ENCODE measurements at regions not wholly inside any gene's neighbourhood (a gene's known extent, or its start where the extent isn't known, plus 50 kb on each side); places are given as distances from the start of the nearest gene placed in this dataset.

GRCh38 chr1:208601561-208601960 lies 357.4 kb upstream of the PLXNA2 start:
- Histone ChIP-seq H3K36me3 (0 out of 2 replicates have a peak, but pooled peaks cover 3% of the 10 kb centered on the region), H3K27me3 (replicated peaks) (no peaks in the 10 kb centered on the region), H3K27ac (no peak overlapping the region), H3K4me3 (no peak overlapping the region), H3K9me3 (replicated peaks) (no peaks in the 10 kb centered on the region), H3K4me1 (replicated peaks) (peaks cover 10% of the 10 kb centered on the region)
- no peak for DNase-seq (ENCODE audit: low read depth in 1 of 2, low spot score in 2 of 2)

DNA sequence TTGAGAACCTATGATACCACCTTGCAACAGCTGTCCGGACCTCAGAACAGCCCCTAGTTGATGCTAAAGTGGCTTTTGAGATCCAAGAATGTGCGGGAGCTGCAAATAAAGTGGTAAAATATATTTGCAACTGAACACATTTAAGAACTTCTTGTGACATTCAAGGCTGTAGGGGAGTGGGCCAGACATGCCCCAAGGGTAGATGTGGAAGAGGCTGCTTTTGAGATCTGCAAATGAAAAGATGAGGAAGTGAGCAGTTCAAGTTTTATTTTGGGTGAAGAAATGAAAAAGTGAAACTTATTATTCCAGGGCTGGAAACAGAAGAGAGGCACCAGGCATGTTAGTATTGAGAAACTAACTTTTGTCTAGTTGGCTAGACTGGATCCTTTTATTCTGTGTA lies 359.5 kb upstream of the PLXNA2 start:
- Histone ChIP-seq H3K27me3 (replicated peaks) (no peaks in the 10 kb centered on the region), H3K9me3 (replicated peaks) (no peaks in the 10 kb centered on the region), H3K36me3 (0 out of 2 replicates have a peak, but pooled peaks cover 3% of the 10 kb centered on the region), H3K4me3 (no peak overlapping the region), H3K27ac (no peak overlapping the region; the same call in 1 of the 2 replicates), H3K4me1 (replicated peaks) (peaks cover 10% of the 10 kb centered on the region)
- DNase-seq (ENCODE audit: low read depth in 1 of 2, low spot score in 2 of 2) = no peak

DNA sequence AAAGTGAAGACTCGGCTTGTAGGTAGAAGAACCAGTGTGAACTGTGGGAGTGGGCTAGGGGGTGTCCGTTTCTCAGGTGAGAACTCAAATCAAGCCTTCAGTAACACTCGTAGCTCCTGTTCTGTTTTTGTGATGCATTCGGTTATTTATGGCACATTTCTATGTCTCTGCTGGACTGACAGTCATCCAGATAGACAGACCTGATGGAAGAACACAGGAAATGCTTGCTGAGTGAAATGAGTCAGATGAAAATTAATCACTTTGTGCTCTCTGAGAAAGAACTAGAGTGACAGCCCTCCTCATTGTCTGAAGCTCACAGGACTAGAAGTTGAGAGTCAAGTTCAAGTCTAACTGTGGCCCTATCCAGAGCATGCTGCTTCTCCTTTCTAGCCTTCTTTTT lies 360.1 kb upstream of the PLXNA2 start:
- peaks cover 10% of the 10 kb centered on the region for H3K4me1 ChIP-seq (replicated peaks)
- no peak overlapping the region for H3K4me3 ChIP-seq
- H3K27ac ChIP-seq = no peak overlapping the region; the same call in 1 of the 2 replicates
- H3K27me3 ChIP-seq (replicated peaks) = no peaks in the 10 kb centered on the region
- H3K36me3 ChIP-seq = 0 out of 2 replicates have a peak, but pooled peaks cover 3% of the 10 kb centered on the region
- no peaks in the 10 kb centered on the region for H3K9me3 ChIP-seq (replicated peaks)
- DNase-seq (ENCODE audit: low read depth in 1 of 2, low spot score in 2 of 2) = peak in 1 of 2 experiments; percentile 10

GRCh38 chr1:208606959-208607358 lies 362.8 kb upstream of the PLXNA2 start:
- H3K4me1 ChIP-seq (replicated peaks) = peaks cover 10% of the 10 kb centered on the region
- no peak overlapping the region for H3K4me3 ChIP-seq
- H3K27me3 ChIP-seq (replicated peaks) = no peaks in the 10 kb centered on the region
- H3K27ac ChIP-seq = no peak overlapping the region
- 0 out of 2 replicates have a peak, but pooled peaks cover 3% of the 10 kb centered on the region for H3K36me3 ChIP-seq
- H3K9me3 ChIP-seq (replicated peaks) = no peaks in the 10 kb centered on the region
- DNase-seq (ENCODE audit: low read depth in 1 of 2, low spot score in 2 of 2) = no peak

DNA sequence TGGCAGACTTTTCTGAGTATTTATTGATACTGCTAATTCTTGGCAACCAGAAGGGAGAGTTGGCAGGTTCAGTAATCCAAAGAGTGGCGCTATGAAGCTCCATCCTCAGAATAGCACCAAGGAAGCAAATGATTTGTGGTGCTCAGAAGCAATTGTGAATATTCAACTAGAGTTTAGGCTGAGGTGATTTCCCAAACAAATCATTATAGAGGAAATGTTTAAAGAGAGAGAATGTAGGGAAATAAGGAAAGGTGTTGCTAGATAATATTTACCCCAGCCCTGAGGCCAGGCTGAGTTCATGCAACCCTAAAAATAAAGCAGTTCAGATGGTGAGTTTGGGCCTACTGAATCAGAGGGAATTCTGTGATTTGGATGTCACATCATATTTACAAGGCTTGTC lies 363.4 kb upstream of the PLXNA2 start:
- H3K9me3 ChIP-seq (replicated peaks) = no peaks in the 10 kb centered on the region
- no peak overlapping the region for H3K4me3 ChIP-seq
- H3K36me3 ChIP-seq = 0 out of 2 replicates have a peak, but pooled peaks cover 3% of the 10 kb centered on the region
- no peak overlapping the region for H3K27ac ChIP-seq
- no peak for DNase-seq (ENCODE audit: low read depth in 1 of 2, low spot score in 2 of 2)
- no peaks in the 10 kb centered on the region for H3K27me3 ChIP-seq (replicated peaks)
- peaks cover 10% of the 10 kb centered on the region for H3K4me1 ChIP-seq (replicated peaks)

GRCh38 chr1:208614610-208615009 lies 370.4 kb upstream of the PLXNA2 start:
- no peaks in the 10 kb centered on the region for H3K36me3 ChIP-seq
- H3K9me3 ChIP-seq (replicated peaks) = no peaks in the 10 kb centered on the region
- no peak for DNase-seq (ENCODE audit: low read depth in 1 of 2, low spot score in 2 of 2)
- H3K4me1 ChIP-seq (replicated peaks) = no peaks in the 10 kb centered on the region
- H3K27me3 ChIP-seq (replicated peaks) = no peaks in the 10 kb centered on the region
- H3K27ac ChIP-seq = no peak overlapping the region
- H3K4me3 ChIP-seq = no peak overlapping the region

GRCh38 chr1:208615371-208615770 lies 371.2 kb upstream of the PLXNA2 start:
- Histone ChIP-seq H3K4me3 (no peak overlapping the region), H3K27ac (no peak overlapping the region), H3K36me3 (no peaks in the 10 kb centered on the region), H3K4me1 (replicated peaks) (no peaks in the 10 kb centered on the region), H3K27me3 (replicated peaks) (no peaks in the 10 kb centered on the region), H3K9me3 (replicated peaks) (no peaks in the 10 kb centered on the region)
- no peak for DNase-seq (ENCODE audit: low read depth in 1 of 2, low spot score in 2 of 2)

DNA sequence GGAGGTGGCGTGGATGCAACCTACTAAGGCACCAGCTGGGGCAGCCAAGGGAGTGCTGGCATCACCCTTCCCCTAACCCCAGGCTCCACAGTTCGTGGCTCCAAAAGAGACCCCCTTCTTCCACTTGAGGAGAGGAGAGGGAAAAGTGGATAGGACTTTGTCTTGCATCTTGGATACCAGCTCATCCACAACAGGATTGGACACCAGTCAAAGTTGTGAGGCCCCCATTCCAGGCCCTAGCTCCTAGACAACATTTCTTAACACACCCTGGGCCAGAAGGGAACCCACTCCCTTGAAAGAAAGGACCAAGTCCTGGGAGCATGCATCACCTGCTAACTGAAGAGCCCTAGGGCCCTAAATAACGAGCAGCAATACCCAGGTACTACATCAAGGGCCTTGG lies 372.6 kb upstream of the PLXNA2 start:
- no peaks in the 10 kb centered on the region for H3K27me3 ChIP-seq (replicated peaks)

GRCh38 chr1:208628022-208628914 lies 384.1 kb upstream of the PLXNA2 start:
- H3K36me3 ChIP-seq = no peaks in the 10 kb centered on the region
- no peaks in the 10 kb centered on the region for H3K9me3 ChIP-seq (replicated peaks)
- no peak for DNase-seq (ENCODE audit: low read depth in 1 of 2, low spot score in 2 of 2)
- H3K27ac ChIP-seq = no peak overlapping the region
- H3K4me1 ChIP-seq (replicated peaks) = no peaks in the 10 kb centered on the region
- H3K27me3 ChIP-seq (replicated peaks) = no peaks in the 10 kb centered on the region
- no peak overlapping the region for H3K4me3 ChIP-seq

More for the DNA sequence above, 372.6 kb upstream of the PLXNA2 start:
- H3K4me1 ChIP-seq (replicated peaks) = no peaks in the 10 kb centered on the region
- no peak for DNase-seq (ENCODE audit: low read depth in 1 of 2, low spot score in 2 of 2)
- no peak overlapping the region for H3K4me3 ChIP-seq
- no peaks in the 10 kb centered on the region for H3K9me3 ChIP-seq (replicated peaks)
- H3K27ac ChIP-seq = no peak overlapping the region
- no peaks in the 10 kb centered on the region for H3K36me3 ChIP-seq

DNA sequence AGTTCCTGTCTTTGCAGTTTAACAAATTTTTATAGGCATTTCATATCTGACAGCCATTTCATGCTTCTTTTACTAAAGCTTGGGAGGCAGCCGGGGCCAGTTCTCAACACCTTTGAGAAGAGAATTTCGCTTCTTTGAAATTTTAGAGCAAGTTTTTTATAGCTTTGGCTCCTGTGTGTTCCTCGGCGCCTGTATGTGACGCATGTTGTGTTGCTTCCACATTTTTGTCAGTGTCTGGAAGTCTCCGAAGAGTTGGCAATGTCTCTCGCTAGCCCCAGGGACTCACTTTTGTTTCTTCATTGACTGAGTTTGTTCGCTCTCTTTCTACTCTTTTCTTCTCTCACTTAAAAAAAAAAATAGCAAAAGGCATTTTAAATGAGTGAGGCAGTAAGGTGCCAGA lies 386.9 kb upstream of the PLXNA2 start:
- Histone ChIP-seq H3K36me3 (no peaks in the 10 kb centered on the region), H3K9me3 (replicated peaks) (no peaks in the 10 kb centered on the region), H3K27ac (no peak overlapping the region), H3K27me3 (replicated peaks) (no peaks in the 10 kb centered on the region; the same call in 1 of the 2 replicates), H3K4me1 (replicated peaks) (no peaks in the 10 kb centered on the region), H3K4me3 (no peak overlapping the region)
- DNase-seq (ENCODE audit: low read depth in 1 of 2, low spot score in 2 of 2) = no peak

DNA sequence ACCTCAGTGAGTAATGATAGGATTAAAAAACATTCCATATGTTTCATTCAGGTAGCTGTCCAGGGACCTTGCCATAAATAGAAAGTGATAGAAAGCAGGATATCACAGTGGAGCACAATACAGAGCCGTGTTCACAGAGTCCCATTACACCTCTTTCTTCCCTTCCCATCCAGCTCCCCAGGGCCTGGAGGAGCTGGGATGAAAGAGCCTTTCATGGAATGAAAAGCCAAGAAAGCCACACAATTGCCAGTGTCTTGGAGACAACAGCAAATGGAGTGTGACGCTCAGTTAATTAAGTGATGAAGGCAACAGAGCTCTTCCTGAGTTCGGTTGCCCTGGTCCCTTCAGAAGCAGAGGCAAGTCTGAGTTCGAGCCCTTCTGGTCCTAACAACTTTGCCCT lies 387.3 kb upstream of the PLXNA2 start:
- H3K36me3 ChIP-seq = no peaks in the 10 kb centered on the region
- H3K4me3 ChIP-seq = no peak overlapping the region
- H3K27me3 ChIP-seq (replicated peaks) = no peaks in the 10 kb centered on the region; the same call in 1 of the 2 replicates
- no peaks in the 10 kb centered on the region for H3K9me3 ChIP-seq (replicated peaks)
- no peak overlapping the region for H3K27ac ChIP-seq
- no peak for DNase-seq (ENCODE audit: low read depth in 1 of 2, low spot score in 2 of 2)
- no peaks in the 10 kb centered on the region for H3K4me1 ChIP-seq (replicated peaks)

DNA sequence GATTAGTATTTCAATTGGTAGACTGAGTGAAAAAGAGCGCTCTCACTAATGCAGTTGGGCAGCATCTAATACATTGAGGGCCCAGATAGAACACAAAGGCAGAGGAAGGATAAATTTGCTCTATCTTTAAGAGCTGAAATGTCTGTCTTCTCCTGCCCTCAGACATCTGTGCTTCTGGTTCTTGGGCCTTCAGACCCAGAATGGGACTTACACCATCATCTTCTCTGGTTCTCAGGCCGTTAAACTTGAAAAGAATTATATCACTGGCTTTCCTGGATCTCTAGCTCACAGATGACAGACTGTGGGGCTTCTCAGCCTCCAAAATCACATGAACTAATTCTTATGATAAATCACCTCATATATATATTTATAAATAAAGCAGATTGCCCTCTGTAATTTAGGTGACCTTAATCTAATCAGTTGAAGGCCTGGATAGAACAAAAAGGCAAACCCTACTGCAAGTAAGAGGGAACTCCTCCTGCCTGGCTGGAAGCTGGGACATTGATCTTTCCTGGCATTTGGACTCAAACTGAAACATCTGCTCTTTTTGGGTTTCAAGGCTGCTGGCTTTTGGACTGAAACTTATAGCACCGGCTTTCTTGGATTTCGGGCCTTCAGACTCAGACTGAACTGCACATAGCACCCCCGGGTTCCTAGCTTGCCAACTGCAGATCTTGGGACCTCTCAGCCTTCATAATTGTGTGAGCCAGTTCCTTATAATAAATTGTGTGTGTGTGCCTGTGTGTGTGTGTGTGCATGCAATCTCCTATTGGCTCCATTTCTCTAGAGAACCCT lies 390.4 kb upstream of the PLXNA2 start:
- no peak overlapping the region for H3K4me3 ChIP-seq
- no peaks in the 10 kb centered on the region; the same call in 1 of the 2 replicates for H3K27me3 ChIP-seq (replicated peaks)
- no peaks in the 10 kb centered on the region for H3K9me3 ChIP-seq (replicated peaks)
- no peaks in the 10 kb centered on the region for H3K4me1 ChIP-seq (replicated peaks)
- H3K36me3 ChIP-seq = no peaks in the 10 kb centered on the region
- no peak for DNase-seq (ENCODE audit: low read depth in 1 of 2, low spot score in 2 of 2)
- H3K27ac ChIP-seq = no peak overlapping the region

- Histone ChIP-seq H3K4me3 (no peak overlapping the region), H3K27me3 (replicated peaks) (no peaks in the 10 kb centered on the region; the same call in 1 of the 2 replicates), H3K9me3 (replicated peaks) (no peaks in the 10 kb centered on the region), H3K36me3 (no peaks in the 10 kb centered on the region), H3K27ac (no peak overlapping the region), H3K4me1 (replicated peaks) (no peaks in the 10 kb centered on the region)
- no peak for DNase-seq (ENCODE audit: low read depth in 1 of 2, low spot score in 2 of 2)
These were observed 393.0 kb upstream of the PLXNA2 start for GRCh38 chr1:208637181-208637580.

- H3K36me3 ChIP-seq = no peaks in the 10 kb centered on the region
- H3K9me3 ChIP-seq (replicated peaks) = no peaks in the 10 kb centered on the region
- H3K4me3 ChIP-seq = no peak overlapping the region
- DNase-seq (ENCODE audit: low read depth in 1 of 2, low spot score in 2 of 2) = no peak
- no peak overlapping the region for H3K27ac ChIP-seq
- no peaks in the 10 kb centered on the region for H3K4me1 ChIP-seq (replicated peaks)
- H3K27me3 ChIP-seq (replicated peaks) = no peaks in the 10 kb centered on the region; the same call in 1 of the 2 replicates
These were observed 395.2 kb upstream of the PLXNA2 start for GRCh38 chr1:208639382-208639781.

All from SJSA1 (cell line).